ENCODE measurements at regions not wholly inside any gene's neighbourhood (a gene's known extent, or its start where the extent isn't known, plus 50 kb on each side); places are given as distances from the start of the nearest gene placed in this dataset.

- TF ChIP-seq POLR2A (IDR thresholded peaks at IDR 0.05) (no peak), CTCF (IDR thresholded peaks at IDR 0.05) (peak; percentile 66 to 89 (median 72)), POLR2AphosphoS5 (IDR thresholded peaks at IDR 0.05) (no peak), EP300 (IDR thresholded peaks at IDR 0.05) (no peak)
Observed at GRCh38 chr14:30270200-30271161, 288.5 kb upstream of the G2E3 start.

All from gastroesophageal sphincter (tissue), 3 donors.